ENCODE measurements at regions not wholly inside any gene's neighbourhood (a gene's known extent, or its start where the extent isn't known, plus 50 kb on each side); places are given as distances from the start of the nearest gene placed in this dataset.

- no peak for TF ChIP-seq REST (IDR thresholded peaks at IDR 0.05)
Observed at GRCh38 chr9:13431222-13431536, 151.7 kb upstream of the MPDZ start (continued).

GRCh38 chr9:13430368-13431221 is 151.1 kb upstream of the MPDZ start:
- Histone ChIP-seq H3K27ac (ENCODE audit: low read depth in 1 of 2, low read length in 2 of 2) (no peak overlapping the region), H3K9me3 (ENCODE audit: control insufficient read depth in 4 of 4, low read length in 3 of 4) (no peaks in the 10 kb centered on the region), H3K9ac (ENCODE audit: low read depth in 1 of 2, low read length in 2 of 2) (no peak overlapping the region), H3K4me3 (ENCODE audit: low read depth in 1 of 3, low read length in 3 of 3) (no peak overlapping the region), H3K27me3 (ENCODE audit: control insufficient read depth in 4 of 4, insufficient read depth in 4 of 4, low read length in 3 of 4) (peaks cover 0 to 4% (median 1%) of the 10 kb centered on the region in 4 donors), H3K4me1 (ENCODE audit: control insufficient read depth in 4 of 4, insufficient read depth in 4 of 4, low read length in 3 of 4) (no peaks in the 10 kb centered on the region), H3K36me3 (ENCODE audit: control insufficient read depth in 4 of 4, insufficient read depth in 3 of 4, low read depth in 1 of 4, low read length in 3 of 4) (no peaks in the 10 kb centered on the region)
- no peak for DNase-seq (ENCODE audit: low spot score)
- TF ChIP-seq REST (IDR thresholded peaks at IDR 0.05) (no peak), ZBTB33 (IDR thresholded peaks at IDR 0.05) (no peak), HNF4G (IDR thresholded peaks at IDR 0.05) (no peak), RXRA (IDR thresholded peaks at IDR 0.05) (no peak), JUND (IDR thresholded peaks at IDR 0.05) (no peak), MAX (IDR thresholded peaks at IDR 0.05) (no peak), RAD21 (IDR thresholded peaks at IDR 0.05) (no peak), SP1 (IDR thresholded peaks at IDR 0.05) (no peak), GABPA (IDR thresholded peaks at IDR 0.05 in 1 of 2, conservative IDR thresholded peaks at IDR 0.05 in 1 of 2) (no peak), CTCF (IDR thresholded peaks at IDR 0.05; ENCODE audit: low read depth, low read length, missing input control) (no peak), NR2F2 (IDR thresholded peaks at IDR 0.05) (no peak), YY1 (IDR thresholded peaks at IDR 0.05) (no peak), FOXA2 (IDR thresholded peaks at IDR 0.05) (no peak), ATF3 (IDR thresholded peaks at IDR 0.05) (no peak), EGR1 (IDR thresholded peaks at IDR 0.05; ENCODE audit: low read depth in 2 of 2) (no peak)
- WGBS, result 48% methylated on average over 11 of the region's 11 CpGs
